Cortex of kidney (tissue), 1 donor: ENCODE measurements at regions not wholly inside any gene's neighbourhood (a gene's known extent, or its start where the extent isn't known, plus 50 kb on each side); places are given as distances from the start of the nearest gene placed in this dataset.

ENCODE experiments used
- DNase-seq: peaks from one replicate; lab custom pipeline; 2025; lab: John Stamatoyannopoulos, UW

DNA sequence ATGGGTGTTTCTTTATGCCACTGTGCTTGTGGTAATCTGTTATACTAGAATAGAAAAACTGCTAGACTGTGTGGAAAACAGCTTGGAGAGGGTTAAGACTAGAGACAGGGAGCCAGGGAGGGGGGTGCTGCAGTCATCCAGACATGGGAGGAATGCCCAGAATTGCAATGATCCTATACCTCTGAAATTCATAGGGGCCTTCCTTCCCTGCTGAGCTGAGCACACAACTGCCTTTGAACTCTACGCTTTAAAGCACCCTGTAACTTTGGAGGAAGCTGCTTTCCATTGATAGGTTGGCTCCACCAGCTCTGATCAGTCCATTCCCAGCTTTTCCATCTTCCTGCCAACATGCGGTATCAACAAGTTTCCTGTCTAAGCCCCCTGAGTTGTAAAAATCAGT is 155.9 kb upstream of the RASGEF1B start:
- no peak for DNase-seq

DNA sequence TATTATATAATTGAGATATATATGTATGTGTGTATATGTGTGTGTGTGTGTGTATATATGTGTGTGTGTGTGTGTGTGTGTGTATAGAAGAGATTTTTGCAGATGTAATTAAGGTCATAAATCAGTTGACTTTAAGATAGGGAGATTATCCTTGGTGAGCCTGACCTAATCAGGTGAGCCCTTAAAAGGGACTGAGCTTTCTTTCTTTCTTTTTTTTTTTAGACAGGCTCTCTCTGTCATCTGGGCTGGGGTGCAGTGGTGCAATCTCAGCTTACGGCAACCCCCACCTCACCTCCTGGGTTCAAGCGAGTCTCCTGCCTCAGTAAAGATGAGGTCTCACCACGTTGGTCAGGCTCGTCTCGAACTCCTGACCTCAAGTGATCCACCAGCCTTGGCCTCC is 155.1 kb upstream of the RASGEF1B start:
- DNase-seq = no peak

DNA sequence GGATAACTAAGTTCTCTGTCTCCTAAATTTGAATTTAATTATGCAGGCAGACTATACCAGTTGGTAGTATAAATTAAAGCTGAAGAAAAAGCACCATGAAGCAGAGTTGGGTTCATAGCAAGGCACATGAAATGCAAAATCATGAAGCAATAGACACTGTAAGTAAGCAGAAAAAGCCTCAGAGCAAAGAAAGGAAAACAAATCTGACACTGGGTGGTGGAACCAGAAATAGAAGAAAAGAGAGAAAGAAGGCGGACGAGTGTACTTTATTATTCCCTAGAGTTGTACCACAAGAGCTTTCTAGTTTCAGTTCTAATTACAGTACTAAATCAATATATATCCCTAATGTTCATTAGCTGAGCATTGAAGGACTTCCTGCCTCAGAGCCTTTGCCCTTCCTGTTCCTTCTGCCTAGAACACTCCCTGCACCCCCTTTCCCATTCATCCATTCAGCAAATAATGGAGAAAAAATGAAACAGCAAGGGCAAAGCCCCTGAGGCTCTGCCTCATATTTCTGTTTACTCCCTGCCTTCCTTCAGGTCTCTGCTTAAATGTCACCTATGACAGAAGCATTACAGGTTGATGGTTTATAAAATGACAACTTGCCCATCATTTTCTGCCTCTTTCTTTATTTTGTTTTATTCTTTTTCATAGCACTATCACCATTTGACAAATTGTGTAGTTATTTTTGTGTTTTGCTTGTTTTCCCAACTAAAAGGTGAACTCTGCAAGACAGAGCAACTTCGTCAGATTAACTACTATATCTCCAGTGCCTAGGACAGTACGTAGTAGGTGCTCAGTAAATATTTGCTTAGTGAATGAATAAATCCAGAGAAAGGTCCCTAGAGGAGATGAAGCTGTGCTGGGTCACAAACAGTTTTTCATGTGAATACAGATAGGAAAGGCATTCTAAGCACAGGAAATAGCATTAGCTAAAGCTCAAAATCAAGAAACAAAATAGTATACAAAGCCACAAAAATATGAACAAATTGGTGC is 154.0 kb upstream of the RASGEF1B start:
- no peak for DNase-seq

DNA sequence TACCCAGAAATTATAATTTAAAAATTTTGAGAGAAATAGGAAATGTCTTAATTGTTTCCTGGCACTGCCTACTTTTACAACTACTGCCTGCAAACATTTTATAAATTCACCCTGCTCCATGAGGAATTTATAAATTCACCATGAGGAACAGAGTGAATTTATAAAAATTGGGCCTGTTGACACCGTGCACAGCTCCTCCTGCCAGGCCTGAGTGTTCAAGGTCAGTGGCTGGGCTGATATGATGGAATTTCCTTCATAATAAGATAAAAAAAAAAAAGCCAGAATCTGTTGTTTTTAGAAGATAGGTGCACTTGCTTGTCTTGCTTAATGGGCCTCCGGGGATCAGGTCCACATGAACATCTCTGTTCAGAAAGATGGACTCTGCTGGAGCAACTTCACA is 151.7 kb upstream of the RASGEF1B start:
- DNase-seq = no peak

DNA sequence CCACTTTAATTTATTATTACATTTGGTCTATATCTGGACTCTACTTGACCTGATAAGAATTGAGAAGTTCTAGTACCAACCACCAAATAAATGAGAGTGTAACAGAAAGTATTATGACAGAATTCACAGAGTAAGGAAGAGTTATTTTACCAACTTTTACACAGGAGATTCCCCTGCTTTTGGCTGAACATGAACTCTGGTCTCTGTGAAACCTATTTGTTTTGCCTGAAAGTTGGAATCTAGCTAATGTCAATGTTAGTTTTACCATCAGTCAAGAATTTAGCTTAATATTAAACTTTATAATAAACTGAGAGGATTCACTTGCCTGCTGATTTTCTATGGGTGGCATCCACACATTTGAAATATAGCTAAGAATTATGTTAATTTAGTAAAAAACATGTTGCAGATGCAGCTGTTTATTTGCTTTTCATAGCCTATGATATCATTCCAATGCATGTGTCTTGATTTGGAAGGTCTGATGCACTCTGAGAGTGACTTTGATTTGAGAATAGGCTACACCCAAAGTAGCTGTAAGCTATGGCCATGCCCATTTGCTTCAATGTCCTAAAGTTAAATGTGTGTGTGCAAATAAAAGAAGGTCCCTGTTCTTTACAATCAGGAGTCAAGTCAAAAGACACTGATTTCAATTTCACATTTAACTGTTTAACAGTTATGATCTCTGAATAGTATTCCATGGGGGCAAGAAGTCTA is 150.9 kb upstream of the RASGEF1B start:
- DNase-seq = no peak

DNA sequence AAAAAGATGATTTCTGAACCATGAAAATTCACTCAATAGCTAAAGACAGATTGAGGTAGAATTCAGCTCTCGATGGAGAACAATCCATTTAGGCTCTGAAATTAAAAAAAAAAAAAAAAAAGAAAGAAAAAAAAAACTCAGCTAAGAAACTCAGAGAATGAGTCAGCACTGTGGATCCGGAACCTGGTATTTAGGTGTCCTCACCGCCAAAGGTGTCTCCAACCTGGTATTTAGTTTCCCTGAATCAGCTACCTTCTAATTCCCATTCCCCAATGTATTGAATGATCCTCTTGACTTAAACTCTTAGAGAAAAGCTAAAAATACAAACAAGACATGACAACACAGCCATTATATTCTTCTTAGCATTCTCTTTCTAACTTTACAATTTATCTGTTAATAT is 150.3 kb upstream of the RASGEF1B start:
- no peak for DNase-seq

DNA sequence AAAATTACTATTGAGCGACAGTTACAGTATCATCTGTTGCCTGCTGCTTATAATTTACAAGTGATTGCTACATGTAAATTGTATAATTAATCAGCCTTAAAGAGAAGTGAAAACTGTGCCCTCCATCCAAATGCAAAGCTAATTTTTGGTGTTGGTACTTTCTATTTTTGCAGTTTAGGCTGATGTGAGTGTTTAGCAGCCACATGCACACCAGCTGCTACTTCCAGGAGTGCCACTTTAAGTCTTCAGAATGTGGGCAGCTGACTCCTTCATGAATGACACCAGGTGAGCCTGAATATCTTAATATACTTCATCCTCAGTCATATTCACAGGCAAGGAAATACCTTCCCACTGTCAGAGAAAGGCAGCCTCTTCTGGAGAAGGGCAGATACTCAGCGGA is 149.8 kb upstream of the RASGEF1B start:
- no peak for DNase-seq

DNA sequence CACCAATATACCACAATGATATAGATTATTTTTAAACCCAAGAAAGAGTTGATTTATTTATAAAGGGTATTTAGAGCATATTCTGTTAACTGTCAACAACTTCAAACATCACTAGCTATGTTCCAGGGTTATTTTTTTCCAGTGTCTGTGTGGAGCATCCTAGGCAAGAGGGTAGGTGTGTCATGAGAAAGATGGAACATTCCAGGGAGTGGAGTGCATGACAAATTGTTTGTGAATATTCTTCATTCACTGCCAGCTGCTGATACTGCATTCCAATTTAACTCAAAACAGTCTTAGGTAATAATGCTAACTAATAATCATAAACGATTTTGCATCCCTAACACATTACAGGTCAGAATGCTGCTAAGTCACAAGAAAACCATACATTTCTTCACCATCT is 148.7 kb upstream of the RASGEF1B start:
- no peak for DNase-seq

DNA sequence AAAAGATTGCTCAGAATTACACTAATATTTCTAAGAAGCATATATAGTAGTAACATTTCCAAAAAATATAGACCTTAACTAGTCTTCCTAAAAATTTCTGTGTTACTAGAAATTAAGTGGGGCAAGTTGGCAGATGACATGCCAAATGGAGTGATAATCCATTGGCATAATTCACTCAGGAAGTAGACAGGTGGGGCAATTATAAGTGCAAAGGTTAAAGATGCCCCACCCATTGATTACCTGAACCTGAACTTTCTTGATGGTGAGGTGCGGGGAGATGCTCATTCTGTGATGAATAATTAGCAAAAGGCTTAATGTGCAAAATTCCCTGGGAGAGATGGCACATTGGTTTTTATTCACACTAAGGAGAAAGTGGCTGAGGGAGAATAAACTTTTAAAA is 145.8 kb upstream of the RASGEF1B start:
- DNase-seq = no peak

DNA sequence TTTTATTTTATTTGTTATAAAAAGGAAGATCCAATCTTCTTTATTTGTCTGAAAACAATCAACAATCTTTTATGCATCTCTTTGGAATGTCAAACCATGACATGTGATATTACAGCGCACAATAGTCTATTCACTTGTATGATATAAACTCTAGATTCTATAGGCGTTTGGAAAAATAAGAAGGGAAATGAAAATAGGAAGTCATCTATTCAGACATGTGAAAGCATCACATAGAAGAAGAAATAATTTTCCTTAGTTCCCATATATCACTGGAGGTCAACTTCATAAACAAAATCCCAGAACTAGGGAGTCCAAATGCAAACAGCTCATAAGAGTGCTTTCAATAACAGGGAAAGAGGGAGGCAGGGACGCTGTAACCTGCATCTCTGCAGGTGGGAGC is 139.5 kb upstream of the RASGEF1B start:
- no peak for DNase-seq

DNA sequence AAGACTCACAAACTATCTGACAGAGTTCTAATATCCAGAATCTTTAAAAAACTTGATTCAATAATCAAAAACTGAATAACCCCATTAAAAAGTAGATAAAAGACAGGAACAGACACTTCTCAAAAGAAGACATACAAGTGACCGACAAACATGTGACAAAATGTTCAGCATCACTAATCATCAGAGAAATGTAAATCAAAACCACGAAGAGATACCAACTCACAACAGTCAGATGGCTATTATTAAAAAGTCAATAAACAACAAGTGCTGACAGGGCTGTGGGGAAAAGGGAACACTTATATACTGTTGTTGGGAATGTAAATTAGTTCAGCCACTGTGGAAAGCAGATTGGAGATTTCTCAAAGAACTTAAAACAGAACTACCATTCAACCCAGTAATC is 138.1 kb upstream of the RASGEF1B start:
- no peak for DNase-seq

DNA sequence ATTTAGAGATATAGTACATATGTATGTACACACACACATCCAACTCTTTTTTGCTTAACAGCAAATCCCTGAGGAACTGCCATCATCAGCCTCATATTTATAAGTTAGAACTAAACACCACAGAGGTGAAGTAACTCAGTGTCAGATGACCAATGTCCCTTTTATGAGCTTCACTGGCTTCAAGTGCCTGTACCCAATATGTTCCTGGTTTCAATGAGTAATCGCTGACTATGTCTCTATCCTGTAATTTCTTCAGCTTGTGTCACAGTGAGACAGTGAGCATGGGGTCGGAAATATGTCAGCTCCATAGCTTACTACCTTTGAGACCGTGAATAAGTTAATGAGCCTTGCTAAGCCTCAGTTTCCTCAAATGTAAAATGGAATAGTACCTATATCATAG is 136.2 kb upstream of the RASGEF1B start:
- no peak for DNase-seq

DNA sequence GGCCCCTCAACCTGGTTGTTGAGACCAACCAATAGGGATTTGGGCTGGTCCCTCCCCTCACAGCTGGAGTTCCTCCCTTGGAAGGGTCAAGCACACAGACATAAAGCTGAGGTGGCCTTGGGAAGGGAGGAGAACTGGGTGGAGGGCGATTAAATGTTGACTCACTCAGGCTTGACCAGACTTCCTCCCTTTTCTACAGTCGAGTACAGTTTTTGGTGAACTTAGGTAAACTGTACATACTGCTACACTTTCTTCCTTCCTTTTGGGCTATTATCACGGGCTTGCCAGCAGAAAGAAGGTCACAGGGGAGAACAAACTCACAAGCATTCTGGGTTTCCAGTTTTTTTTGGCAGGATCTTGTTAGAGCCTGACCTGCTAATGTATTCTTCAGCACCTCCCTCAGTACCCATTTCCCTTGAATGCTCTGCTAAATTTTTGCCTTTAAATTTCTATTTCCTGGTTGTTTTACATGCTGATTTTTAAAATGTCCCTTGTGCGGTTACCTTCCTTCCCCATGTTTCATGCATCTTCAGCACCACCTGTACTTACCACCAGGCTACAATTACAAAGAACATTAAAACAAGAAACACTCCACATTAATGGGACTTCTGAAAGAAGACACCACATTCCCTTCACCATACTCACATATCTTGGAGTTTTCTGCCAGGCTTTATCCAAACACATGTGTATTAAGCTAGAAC is 135.2 kb upstream of the RASGEF1B start:
- DNase-seq = no peak

DNA sequence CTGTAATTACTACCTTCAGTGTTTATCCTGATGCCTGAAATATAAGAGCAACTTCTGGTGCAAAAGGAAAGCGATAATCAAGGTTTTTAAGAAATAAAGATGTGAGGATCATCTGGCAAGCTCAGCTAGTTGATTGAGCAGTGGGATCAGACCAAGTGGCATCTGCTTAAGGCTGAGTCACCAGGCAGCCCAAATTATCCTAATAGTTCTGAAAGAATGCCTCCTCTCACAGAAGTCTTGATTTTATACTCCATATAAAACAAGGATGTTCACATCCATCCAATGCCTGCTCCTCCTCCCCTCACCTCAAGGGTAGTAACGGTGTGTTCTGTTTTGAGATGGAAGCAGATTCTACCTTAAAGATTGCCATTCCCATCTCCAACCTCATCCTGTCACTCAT is 134.5 kb upstream of the RASGEF1B start:
- DNase-seq = no peak

DNA sequence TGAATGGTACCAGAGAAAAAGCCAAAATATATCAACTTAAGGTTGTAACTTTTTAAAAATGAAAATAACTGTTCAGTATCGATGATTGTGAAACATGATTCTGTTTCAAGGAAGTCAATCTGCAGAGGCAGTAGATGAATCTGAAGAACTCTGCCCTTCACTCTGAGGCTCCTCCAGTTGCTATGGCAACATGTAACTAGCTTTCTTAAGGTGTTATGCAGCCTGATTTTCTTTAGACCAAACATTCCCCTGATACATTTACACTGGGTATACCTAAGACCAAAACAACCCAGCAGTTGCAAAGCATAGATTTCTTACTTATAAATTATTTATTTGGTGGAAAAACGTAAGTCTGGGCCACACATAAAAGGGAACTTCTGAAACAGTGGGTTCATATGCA is 133.6 kb upstream of the RASGEF1B start:
- DNase-seq = no peak

DNA sequence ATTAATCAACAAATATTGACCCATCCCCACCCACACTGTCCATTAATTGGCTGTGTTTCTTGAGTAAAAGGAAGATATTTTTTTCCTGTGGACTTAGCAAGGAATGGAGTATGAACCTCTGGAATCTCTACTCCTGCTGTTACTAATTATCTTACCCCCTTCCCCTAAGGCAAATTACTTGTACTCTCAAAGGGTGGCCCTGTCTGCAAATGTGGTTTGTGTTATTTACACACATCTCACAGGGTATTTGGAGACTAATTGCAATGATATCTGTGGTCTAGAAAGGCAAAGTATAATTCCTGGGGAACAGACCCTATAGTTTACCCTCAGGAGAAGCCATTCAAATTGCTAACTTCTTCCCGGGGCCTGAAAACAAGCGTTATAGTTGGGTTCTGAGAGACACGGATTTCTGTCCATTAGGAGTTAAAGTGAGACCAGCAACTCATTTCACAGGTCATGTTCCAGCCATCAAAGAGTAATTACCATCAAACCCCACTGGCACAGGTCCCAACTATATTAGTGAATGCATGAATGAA is 133.0 kb upstream of the RASGEF1B start:
- no peak for DNase-seq

DNA sequence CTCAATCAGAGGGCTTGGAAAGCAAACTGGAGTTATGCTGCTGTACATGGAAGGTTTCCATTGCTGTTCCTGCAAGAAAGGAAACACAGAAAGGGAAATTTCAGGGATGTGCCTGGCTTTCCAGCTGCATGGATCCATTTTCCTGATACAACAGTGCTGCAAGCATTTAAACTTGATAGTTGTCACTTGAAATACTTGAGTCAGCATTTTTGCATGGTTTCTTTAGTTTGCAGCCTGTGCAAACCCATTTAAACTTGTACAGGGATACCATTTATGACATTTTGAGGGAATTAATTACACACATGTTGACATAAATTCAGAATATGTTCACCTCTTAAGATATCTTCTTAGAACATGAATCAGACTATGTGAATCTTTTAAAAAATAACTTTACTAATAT is 131.1 kb upstream of the RASGEF1B start:
- DNase-seq = no peak

DNA sequence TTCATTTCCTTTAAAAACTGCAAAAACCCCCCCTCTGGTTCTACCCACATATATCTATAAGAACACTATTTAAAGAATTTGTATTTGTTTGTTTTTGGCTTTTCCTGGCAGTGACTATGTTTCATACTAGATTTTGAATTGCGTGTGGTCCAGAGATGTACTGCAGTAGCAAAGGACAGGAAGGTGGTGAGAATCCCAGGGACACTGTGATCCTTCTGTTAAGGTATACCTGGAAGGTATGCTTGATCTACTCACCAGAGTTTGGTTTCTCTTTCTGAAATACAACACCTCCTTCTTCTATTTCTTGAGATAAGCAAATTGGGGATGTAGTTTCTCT is 129.6 kb upstream of the RASGEF1B start:
- DNase-seq = no peak

DNA sequence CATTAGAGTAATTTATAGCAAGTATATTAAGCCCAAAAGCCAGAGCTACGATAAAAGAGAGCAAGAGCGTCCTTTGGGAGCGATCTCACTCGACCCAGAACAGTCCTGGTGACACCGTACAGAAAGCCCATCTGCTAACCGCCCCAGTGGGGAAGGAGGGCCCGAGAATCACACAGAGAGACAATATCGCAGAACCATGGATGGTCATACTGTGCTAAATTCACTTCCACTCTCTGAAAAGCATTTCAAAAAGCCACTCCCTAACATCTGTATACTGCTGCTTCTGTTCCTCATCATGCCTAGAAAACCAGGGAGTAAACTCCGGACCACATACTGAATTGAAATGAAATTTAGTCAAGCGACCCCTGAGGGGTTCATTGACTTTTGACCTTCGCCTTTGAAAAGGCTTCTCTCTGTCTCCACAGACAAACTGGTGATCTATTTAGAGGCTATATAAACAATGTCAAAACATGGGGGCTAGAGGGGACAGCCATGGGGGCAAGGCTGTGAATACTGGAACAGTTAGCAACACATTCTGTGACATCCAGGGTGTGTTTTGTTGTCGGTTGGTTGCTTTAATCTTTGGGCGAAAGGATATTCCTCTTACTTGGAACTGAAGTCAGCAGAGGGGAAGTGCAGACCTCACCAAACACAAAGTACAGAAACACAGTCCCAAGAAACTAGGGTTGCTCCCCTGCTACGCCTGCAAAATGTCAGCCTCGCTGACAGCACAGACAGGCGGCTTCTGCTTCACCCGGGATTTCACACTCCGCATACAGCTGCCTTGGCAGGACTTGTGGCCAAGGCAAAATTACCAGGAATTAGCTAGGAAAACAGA is 129.0 kb upstream of the RASGEF1B start:
- DNase-seq = no peak

DNA sequence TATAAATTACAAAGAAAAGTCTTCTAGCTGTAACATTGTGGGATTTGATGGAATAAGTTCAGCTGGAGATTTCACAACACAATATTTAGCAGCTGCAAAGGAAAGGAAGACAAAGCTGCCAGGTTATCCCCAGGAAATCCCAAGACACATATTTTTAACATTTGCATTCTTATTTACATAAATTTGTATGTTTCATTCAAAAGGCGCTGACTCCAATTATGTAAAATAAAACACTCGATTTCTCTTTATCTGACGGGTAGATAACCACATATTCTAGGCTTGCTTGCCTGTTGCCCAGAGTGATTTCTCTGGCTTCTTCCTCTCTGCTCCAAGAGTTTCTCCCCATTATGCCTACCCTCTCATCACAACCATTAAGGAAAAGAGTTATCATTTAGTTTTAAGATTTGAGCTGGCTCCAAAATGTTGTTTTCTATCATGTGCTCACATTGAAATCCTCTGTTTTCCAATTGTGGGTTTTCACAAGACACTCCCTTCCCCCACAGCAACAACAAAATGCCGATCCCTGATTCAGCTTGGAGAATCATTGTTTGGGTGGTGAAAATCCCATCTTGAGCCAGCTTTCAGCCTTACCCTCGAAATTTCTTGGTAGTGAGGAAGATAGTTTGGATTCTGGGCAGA is 128.2 kb upstream of the RASGEF1B start:
- DNase-seq = no peak
